ENCODE measurements at regions not wholly inside any gene's neighbourhood (a gene's known extent, or its start where the extent isn't known, plus 50 kb on each side); places are given as distances from the start of the nearest gene placed in this dataset.
"Not testable (repeated sequence)": the region's sequence is repeated elsewhere in the genome, so short reads cannot be mapped to it uniquely, and the experiment has no call there.

GRCh38 chr4:64643841-64644240, 234.6 kb upstream of the TECRL start:
- H3K4me1 Mint-ChIP-seq, result no peaks in the 10 kb centered on the region
- H3K27me3 Mint-ChIP-seq (ENCODE audit: low read depth), result no peaks in the 10 kb centered on the region
- peaks cover 4% of the 10 kb centered on the region for H3K36me3 Mint-ChIP-seq
- no peak overlapping the region for H3K27ac Mint-ChIP-seq
- peaks cover 29% of the 10 kb centered on the region for H3K9me3 Mint-ChIP-seq
- ATAC-seq (no peak), DNase-seq (ENCODE audit: low spot score) (no peak)
- POLR2A ChIA-PET, result no interaction called here
- CTCF ChIA-PET, result no interaction called here
- TF ChIP-seq FOXP4 (CRISPR knock-in tag; IDR thresholded peaks at IDR 0.05) (no peak), NFATC4 (CRISPR knock-in tag; IDR thresholded peaks at IDR 0.05) (no peak)
- H3K4me3 Mint-ChIP-seq, result no peak overlapping the region

GRCh38 chr4:64642936-64643335, 233.7 kb upstream of the TECRL start:
- H3K4me1 Mint-ChIP-seq, result no peaks in the 10 kb centered on the region
- H3K36me3 Mint-ChIP-seq, result peaks cover 4% of the 10 kb centered on the region
- H3K4me3 Mint-ChIP-seq, result no peak overlapping the region
- TF ChIP-seq ZMAT4 (CRISPR knock-in tag; IDR thresholded peaks at IDR 0.05), result no peak
- no peak for TF ChIP-seq FOXK1 (CRISPR knock-in tag; IDR thresholded peaks at IDR 0.05)
- no peak for TF ChIP-seq MAX (CRISPR knock-in tag; IDR thresholded peaks at IDR 0.05)
- no peak for TF ChIP-seq ZNF121 (CRISPR knock-in tag; IDR thresholded peaks at IDR 0.05)
- TF ChIP-seq ZNF232 (CRISPR knock-in tag; IDR thresholded peaks at IDR 0.05), result no peak
- no peak for TF ChIP-seq SMAD4 (CRISPR knock-in tag; IDR thresholded peaks at IDR 0.05)
- no peak overlapping the region for H3K27ac Mint-ChIP-seq
- H3K9me3 Mint-ChIP-seq, result peaks cover 20% of the 10 kb centered on the region
- no peak for DNase-seq (ENCODE audit: low spot score)
- no peak for ATAC-seq
- POLR2A ChIA-PET, result no interaction called here
- CTCF ChIA-PET, result no interaction called here
- H3K27me3 Mint-ChIP-seq (ENCODE audit: low read depth), result no peaks in the 10 kb centered on the region

GRCh38 chr4:64640402-64640801, 231.2 kb upstream of the TECRL start:
- H3K9me3 Mint-ChIP-seq; CTCF ChIA-PET; H3K4me1 Mint-ChIP-seq; DNase-seq (ENCODE audit: low spot score); ATAC-seq; H3K27me3 Mint-ChIP-seq (ENCODE audit: low read depth); POLR2A ChIA-PET; H3K4me3 Mint-ChIP-seq; H3K36me3 Mint-ChIP-seq; H3K27ac Mint-ChIP-seq: not testable (repeated sequence)

GRCh38 chr4:64625438-64625837, 216.2 kb upstream of the TECRL start:
- H3K9me3 Mint-ChIP-seq, result peaks cover 35% of the 10 kb centered on the region
- peaks cover 24% of the 10 kb centered on the region for H3K36me3 Mint-ChIP-seq
- H3K27me3 Mint-ChIP-seq (ENCODE audit: low read depth), result no peaks in the 10 kb centered on the region
- ChIA-PET CTCF (no interaction called here), POLR2A (no interaction called here)
- DNase-seq (ENCODE audit: low spot score), result no peak
- H3K4me3 Mint-ChIP-seq, result no peak overlapping the region
- H3K27ac Mint-ChIP-seq, result no peak overlapping the region
- peaks cover 20% of the 10 kb centered on the region for H3K4me1 Mint-ChIP-seq
- no peak for ATAC-seq
- TF ChIP-seq STAT6 (CRISPR knock-in tag; conservative IDR thresholded peaks at IDR 0.05; ENCODE audit: low read depth) (no peak), ZNF121 (CRISPR knock-in tag; IDR thresholded peaks at IDR 0.05) (no peak), SP1 (CRISPR knock-in tag; conservative IDR thresholded peaks at IDR 0.05) (no peak), MAX (CRISPR knock-in tag; IDR thresholded peaks at IDR 0.05) (no peak), SMAD3 (CRISPR knock-in tag; IDR thresholded peaks at IDR 0.05; ENCODE audit: borderline replicate concordance) (no peak), GTF2I (CRISPR knock-in tag; conservative IDR thresholded peaks at IDR 0.05) (no peak), ATF6 (CRISPR knock-in tag; IDR thresholded peaks at IDR 0.05) (no peak), TCF7 (CRISPR knock-in tag; IDR thresholded peaks at IDR 0.05; ENCODE audit: low read depth) (no peak), RELA (CRISPR knock-in tag; IDR thresholded peaks at IDR 0.05; ENCODE audit: borderline replicate concordance) (no peak), FOXJ3 (CRISPR knock-in tag; IDR thresholded peaks at IDR 0.05; ENCODE audit: borderline replicate concordance) (no peak), FOXK1 (CRISPR knock-in tag; IDR thresholded peaks at IDR 0.05) (no peak), ZMAT4 (CRISPR knock-in tag; IDR thresholded peaks at IDR 0.05) (no peak), ZNF425 (CRISPR knock-in tag; conservative IDR thresholded peaks at IDR 0.05) (no peak), MYBL2 (CRISPR knock-in tag; IDR thresholded peaks at IDR 0.05) (no peak)
